ENCODE measurements at regions not wholly inside any gene's neighbourhood (a gene's known extent, or its start where the extent isn't known, plus 50 kb on each side); places are given as distances from the start of the nearest gene placed in this dataset.

- no peak for TF ChIP-seq CTCF (conservative IDR thresholded peaks at IDR 0.05)
- no peak overlapping the region for H3K27ac ChIP-seq
These were observed 201.9 kb upstream of the TCERG1L start for GRCh38 chr10:131513445-131513844.

- TF ChIP-seq CTCF (conservative IDR thresholded peaks at IDR 0.05): no peak
- H3K27ac ChIP-seq: no peak overlapping the region
These were observed 202.4 kb upstream of the TCERG1L start for GRCh38 chr10:131513901-131514300.

GRCh38 chr10:131514454-131514853 lies 202.9 kb upstream of the TCERG1L start:
- no peak for TF ChIP-seq CTCF (conservative IDR thresholded peaks at IDR 0.05)
- H3K27ac ChIP-seq: no peak overlapping the region

- no peak overlapping the region for H3K27ac ChIP-seq
- no peak for TF ChIP-seq CTCF (conservative IDR thresholded peaks at IDR 0.05)
These were observed 204.8 kb upstream of the TCERG1L start for GRCh38 chr10:131516285-131516684.

- no peak for TF ChIP-seq CTCF (conservative IDR thresholded peaks at IDR 0.05)
- H3K27ac ChIP-seq: no peak overlapping the region
These were observed 206.3 kb upstream of the TCERG1L start for GRCh38 chr10:131517781-131518180.

- no peak for TF ChIP-seq CTCF (conservative IDR thresholded peaks at IDR 0.05)
- H3K27ac ChIP-seq: no peak overlapping the region
These were observed 208.4 kb upstream of the TCERG1L start for GRCh38 chr10:131519723-131520605.

- no peak for TF ChIP-seq CTCF (conservative IDR thresholded peaks at IDR 0.05)
- H3K27ac ChIP-seq: no peak overlapping the region
These were observed 220.0 kb upstream of the TCERG1L start for GRCh38 chr10:131531265-131532190.

All from VCaP (cell line).